Common myeloid progenitor, CD34-positive (primary cell): ENCODE measurements at regions not wholly inside any gene's neighbourhood (a gene's known extent, or its start where the extent isn't known, plus 50 kb on each side); places are given as distances from the start of the nearest gene placed in this dataset.

Source experiments
- CTCF ChIA-PET: fragments of 350-600 bp; sonication (Branson Sonifier 250); formaldehyde crosslinking; loops from one replicate; lab custom pipeline; 2021; ENCODE audit warnings: antibody characterized with exemption; lab: Charles Lee
- POLR2A ChIA-PET: fragments of 350-600 bp; sonication (Branson Sonifier 250); formaldehyde crosslinking; loops from one replicate; lab custom pipeline; 2021; ENCODE audit warnings: antibody characterized with exemption; lab: Charles Lee
- DNase-seq, 3 donors: peaks; one replicate each; pipeline versions ENCODE4 v3.0.0 to v3.0.0-alpha.2; 2013
- H3K27ac ChIP-seq, 2 experiments: 1 replicate in 1 of 2; 2 replicates in 1 of 2; pipeline ENCODE4 v1.7.0; 2013; ENCODE audit warnings: inconsistent platforms in 2 of 2, low read length in 2 of 2, mild to moderate bottlenecking in 2 of 2, low read depth in 1 of 2, moderate library complexity in 1 of 2; ENCODE audit not compliant: severe bottlenecking in 2 of 2, insufficient read depth in 1 of 2, poor library complexity in 1 of 2
- H3K27me3 ChIP-seq, 5 experiments: replicated peaks in 2 of 5; 1 replicate in 3 of 5; 2 replicates in 2 of 5; pipeline versions ENCODE4 v1.6.1 to v1.7.0; 2013; ENCODE audit warnings: low read length in 4 of 5, mild to moderate bottlenecking in 2 of 5, moderate library complexity in 2 of 5, inconsistent platforms in 1 of 5; ENCODE audit not compliant: insufficient read depth in 5 of 5, control insufficient read depth in 4 of 5
- H3K36me3 ChIP-seq, 4 experiments: 1 replicate in 2 of 4; 2 replicates in 2 of 4; pipeline versions ENCODE4 v1.6.1 to v1.7.0; 2013; ENCODE audit warnings: low read length in 3 of 4, control low read depth in 1 of 4, mild to moderate bottlenecking in 1 of 4; ENCODE audit not compliant: control insufficient read depth in 4 of 4, insufficient read depth in 4 of 4
- H3K4me1 ChIP-seq, 4 experiments: 1 replicate in 3 of 4; 2 replicates in 1 of 4; pipeline versions ENCODE4 v1.6.1 to v1.7.1; 2013; ENCODE audit warnings: low read length in 3 of 4, mild to moderate bottlenecking in 3 of 4, control low read depth in 1 of 4, inconsistent platforms in 1 of 4, moderate library complexity in 1 of 4; ENCODE audit not compliant: control insufficient read depth in 4 of 4, insufficient read depth in 4 of 4; ENCODE audit errors: control extremely low read depth in 1 of 4
- H3K4me3 ChIP-seq, 7 experiments: 1 replicate in 4 of 7; 2 replicates in 3 of 7; pipeline versions ENCODE4 v1.5.1 to v1.7.0; 2013; ENCODE audit warnings: mild to moderate bottlenecking in 7 of 7, low read length in 6 of 7, moderate library complexity in 6 of 7, inconsistent platforms in 2 of 7, low read depth in 2 of 7, control low read depth in 1 of 7; ENCODE audit not compliant: insufficient read depth in 4 of 7, control insufficient read depth in 1 of 7; ENCODE audit errors: extremely low read depth in 1 of 7
- H3K9me3 ChIP-seq, 5 experiments: 1 replicate in 4 of 5; 2 replicates in 1 of 5; pipeline versions ENCODE4 v1.6.1 to v1.7.1; 2013; ENCODE audit warnings: low read length in 4 of 5, mild to moderate bottlenecking in 2 of 5, inconsistent platforms in 1 of 5, low read depth in 1 of 5, moderate library complexity in 1 of 5; ENCODE audit not compliant: control insufficient read depth in 4 of 5, insufficient read depth in 2 of 5; ENCODE audit errors: control extremely low read depth in 1 of 5
- WGBS: methylation state at CpG from one replicate; pipeline ENCODE4 v1.1.5; 2013; ENCODE audit not compliant: insufficient coverage; 5-methylcytosine and 5-hydroxymethylcytosine counted together

- Histone ChIP-seq H3K36me3 (no peaks in the 10 kb centered on the region), H3K27me3 (no peaks in the 10 kb centered on the region), H3K4me1 (peaks cover 0 to 7% (median 2%) of the 10 kb centered on the region in 4 experiments), H3K27ac (no peak overlapping the region), H3K4me3 (no peak overlapping the region), H3K9me3 (no peaks in the 10 kb centered on the region)
- WGBS: 0% methylated on average over 1 of the region's 3 CpGs
- CTCF ChIA-PET: no interaction called here
- POLR2A ChIA-PET: no interaction called here
- DNase-seq: no peak
Measured at GRCh38 chr5:164094291-164094690, 588.9 kb downstream of the MAT2B start.

GRCh38 chr5:164097749-164098148, 592.3 kb downstream of the MAT2B start:
- peaks cover 0 to 7% (median 2%) of the 10 kb centered on the region in 4 experiments for H3K4me1 ChIP-seq
- no peaks in the 10 kb centered on the region for H3K9me3 ChIP-seq
- no peaks in the 10 kb centered on the region for H3K36me3 ChIP-seq
- POLR2A ChIA-PET: no interaction called here
- H3K27ac ChIP-seq: no peak overlapping the region
- CTCF ChIA-PET: no interaction called here
- DNase-seq: no peak
- no peaks in the 10 kb centered on the region for H3K27me3 ChIP-seq
- WGBS: 83% methylated on average over 3 of the region's 4 CpGs
- no peak overlapping the region for H3K4me3 ChIP-seq

- no CpG with 5 or more reads among the region's 1 CpG for WGBS
- Histone ChIP-seq H3K27me3 (no peaks in the 10 kb centered on the region), H3K36me3 (no peaks in the 10 kb centered on the region), H3K4me1 (peaks cover 0 to 7% (median 2%) of the 10 kb centered on the region in 4 experiments), H3K27ac (no peak overlapping the region), H3K9me3 (no peaks in the 10 kb centered on the region), H3K4me3 (no peak overlapping the region)
- POLR2A ChIA-PET: no interaction called here
- no peak for DNase-seq
- CTCF ChIA-PET: interaction anchor here (1.0 kb wide), 1 partner anchor 12 kb away, joined by 4 read pairs; no protein-coding TSS in a partner anchor
Measured at GRCh38 chr5:164098531-164098930, 593.1 kb downstream of the MAT2B start.

- Histone ChIP-seq H3K27ac (no peak overlapping the region), H3K36me3 (no peaks in the 10 kb centered on the region), H3K27me3 (no peaks in the 10 kb centered on the region), H3K9me3 (no peaks in the 10 kb centered on the region), H3K4me3 (no peak overlapping the region), H3K4me1 (peaks cover 0 to 5% (median 2%) of the 10 kb centered on the region in 4 experiments)
- WGBS: 83% methylated on average over 6 of the region's 6 CpGs
- DNase-seq: no peak
- CTCF ChIA-PET: interaction anchor here (1.0 kb wide), 1 partner anchor 12 kb away, joined by 4 read pairs; no protein-coding TSS in a partner anchor
- POLR2A ChIA-PET: no interaction called here
Measured at GRCh38 chr5:164098979-164099378, 593.6 kb downstream of the MAT2B start.

GRCh38 chr5:164115420-164115819, 610.0 kb downstream of the MAT2B start:
- Histone ChIP-seq H3K9me3 (no peaks in the 10 kb centered on the region), H3K27ac (no peak overlapping the region), H3K4me3 (no peak overlapping the region), H3K27me3 (no peaks in the 10 kb centered on the region), H3K4me1 (no peaks in the 10 kb centered on the region), H3K36me3 (no peaks in the 10 kb centered on the region)
- POLR2A ChIA-PET: no interaction called here
- CTCF ChIA-PET: no interaction called here
- DNase-seq: no peak
- WGBS: no CpG with 5 or more reads among the region's 2 CpGs

GRCh38 chr5:164119806-164120447, 614.5 kb downstream of the MAT2B start:
- H3K27ac ChIP-seq: no peak overlapping the region

GRCh38 chr5:164127527-164127926, 622.1 kb downstream of the MAT2B start:
- peaks cover 0 to 18% (median 3%) of the 10 kb centered on the region in 5 experiments for H3K9me3 ChIP-seq
- H3K36me3 ChIP-seq: no peaks in the 10 kb centered on the region
- H3K4me3 ChIP-seq: no peak overlapping the region
- no peak for DNase-seq
- WGBS: 94% methylated on average over 2 of the region's 2 CpGs
- H3K27ac ChIP-seq: no peak overlapping the region
- H3K4me1 ChIP-seq: no peaks in the 10 kb centered on the region
- ChIA-PET POLR2A (no interaction called here), CTCF (no interaction called here)
- H3K27me3 ChIP-seq: no peaks in the 10 kb centered on the region

More at GRCh38 chr5:164119806-164120447, 614.5 kb downstream of the MAT2B start:
- H3K36me3 ChIP-seq: no peaks in the 10 kb centered on the region
- CTCF ChIA-PET: no interaction called here
- H3K4me1 ChIP-seq: no peaks in the 10 kb centered on the region
- POLR2A ChIA-PET: no interaction called here
- no peaks in the 10 kb centered on the region for H3K9me3 ChIP-seq
- no peak for DNase-seq
- 86% methylated on average over 6 of the region's 7 CpGs for WGBS
- no peaks in the 10 kb centered on the region for H3K27me3 ChIP-seq
- no peak overlapping the region for H3K4me3 ChIP-seq
